Stimulated activated CD8-positive, alpha-beta memory T cell treated with anti-CD3 and anti-CD28 coated beads, Interleukin-4, amount 100 ng/mL, for 48 hours (primary cell): ENCODE measurements at regions not wholly inside any gene's neighbourhood (a gene's known extent, or its start where the extent isn't known, plus 50 kb on each side); places are given as distances from the start of the nearest gene placed in this dataset.
"Not testable (repeated sequence)": the region's sequence is repeated elsewhere in the genome, so short reads cannot be mapped to it uniquely, and the experiment has no call there.

ENCODE experiments used
- DNase-seq: peaks from one replicate; pipeline ENCODE4 v3.0.0-alpha.2; 2020

DNA sequence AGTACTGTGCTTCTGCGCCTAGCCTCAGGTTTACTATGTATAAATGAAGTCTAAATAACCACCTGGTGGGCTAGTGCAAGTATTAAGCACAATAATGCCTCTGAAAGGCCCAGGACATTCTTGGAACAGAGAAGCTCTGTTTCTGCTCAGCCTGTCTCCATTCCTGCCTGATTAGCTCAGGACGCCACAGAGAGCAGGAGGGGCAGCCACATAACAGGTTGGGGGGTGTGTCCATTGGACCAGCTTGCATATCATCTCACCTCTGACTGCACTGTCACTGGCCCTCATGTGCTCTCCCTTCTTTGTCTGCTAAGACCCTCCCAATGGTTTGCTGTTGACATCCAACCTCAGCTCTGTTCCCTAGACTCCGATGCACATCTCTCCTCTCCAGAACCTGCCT is 52.8 kb upstream of the IKZF1 start:
- DNase-seq = no peak

- no peak for DNase-seq
These were observed 58.0 kb upstream of the IKZF1 start for GRCh38 chr7:50246551-50246950.

- DNase-seq = not testable (repeated sequence)
These were observed 62.4 kb upstream of the IKZF1 start for GRCh38 chr7:50242111-50242510.

- not testable (repeated sequence) for DNase-seq
These were observed 63.8 kb upstream of the IKZF1 start for GRCh38 chr7:50240699-50241098.

GRCh38 chr7:50229964-50230363 is 74.6 kb upstream of the IKZF1 start:
- DNase-seq = no peak

DNA sequence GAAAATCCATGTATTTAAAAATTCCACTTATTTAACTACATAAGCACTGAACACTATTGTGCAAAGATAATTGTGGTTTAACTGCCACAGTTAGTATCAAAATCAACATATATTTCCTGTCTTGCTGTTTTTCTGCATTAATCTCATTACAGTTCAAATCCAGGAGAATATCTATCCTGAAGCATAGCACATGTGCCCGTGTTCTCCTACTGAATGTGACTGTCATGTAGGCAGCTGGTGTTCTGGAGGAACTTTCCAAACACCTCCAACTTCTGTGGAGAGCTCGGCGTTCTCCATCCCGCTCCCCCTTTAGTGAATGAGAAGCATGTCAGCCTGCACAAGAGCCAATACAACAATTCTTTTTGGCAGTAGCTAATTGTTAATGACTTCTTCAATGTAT is 76.4 kb upstream of the IKZF1 start:
- DNase-seq = no peak

DNA sequence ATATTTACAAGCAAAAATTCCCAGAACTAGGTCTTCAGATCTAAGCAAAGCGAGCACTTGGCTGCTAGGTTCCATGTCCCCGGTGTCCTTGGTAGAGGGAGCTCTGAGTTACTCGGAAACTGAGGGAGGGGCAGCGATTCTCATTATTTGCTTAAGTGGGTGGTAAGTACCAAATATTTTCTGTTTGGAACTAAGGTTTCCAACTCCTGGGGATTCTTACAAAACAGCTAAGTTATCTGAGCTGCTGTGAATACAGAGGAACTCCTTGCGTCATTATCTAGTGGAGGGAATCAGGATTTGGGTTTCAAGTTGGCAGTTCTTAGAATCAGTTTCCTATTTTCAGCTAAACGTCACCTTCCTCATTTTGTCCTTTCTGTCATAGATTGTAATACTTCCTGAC is 76.8 kb upstream of the IKZF1 start:
- DNase-seq = no peak

DNA sequence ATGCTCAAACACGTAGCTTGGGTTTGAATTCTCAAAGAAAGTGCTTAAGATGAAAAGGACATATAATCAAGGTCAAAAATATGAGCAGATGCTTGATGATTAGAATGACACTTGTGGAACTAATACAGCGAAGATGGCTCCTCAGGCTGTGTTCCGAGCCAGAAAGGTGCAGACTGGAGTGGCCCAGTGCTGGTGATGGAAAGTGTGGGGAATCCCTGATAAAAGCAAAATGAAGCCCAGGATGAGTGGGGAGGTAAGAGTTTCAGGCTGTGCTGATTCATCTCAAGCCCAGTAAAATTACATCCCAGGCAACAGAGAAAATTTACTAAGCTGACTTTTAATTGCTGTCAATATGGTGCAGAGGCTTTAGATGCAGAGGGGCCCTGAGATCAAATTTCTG is 77.8 kb upstream of the IKZF1 start:
- no peak for DNase-seq

DNA sequence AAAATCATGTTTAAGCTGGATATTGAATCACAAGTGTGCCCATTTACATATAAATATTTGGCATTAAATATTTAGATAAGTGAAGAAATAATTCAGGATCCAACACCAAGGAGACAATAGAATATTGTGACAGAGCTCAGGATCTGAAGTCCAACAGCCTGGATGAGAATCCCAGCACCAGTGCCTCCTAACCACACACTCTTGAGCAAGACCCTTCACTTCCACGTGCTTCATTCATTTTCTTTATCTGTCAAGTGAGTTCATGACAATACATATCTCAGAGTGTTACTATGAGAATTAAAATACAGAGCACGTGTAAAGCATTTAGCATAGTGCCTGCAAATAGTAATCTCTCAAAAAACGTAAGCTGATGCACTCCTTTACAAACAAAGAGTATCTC is 78.4 kb upstream of the IKZF1 start:
- no peak for DNase-seq

DNA sequence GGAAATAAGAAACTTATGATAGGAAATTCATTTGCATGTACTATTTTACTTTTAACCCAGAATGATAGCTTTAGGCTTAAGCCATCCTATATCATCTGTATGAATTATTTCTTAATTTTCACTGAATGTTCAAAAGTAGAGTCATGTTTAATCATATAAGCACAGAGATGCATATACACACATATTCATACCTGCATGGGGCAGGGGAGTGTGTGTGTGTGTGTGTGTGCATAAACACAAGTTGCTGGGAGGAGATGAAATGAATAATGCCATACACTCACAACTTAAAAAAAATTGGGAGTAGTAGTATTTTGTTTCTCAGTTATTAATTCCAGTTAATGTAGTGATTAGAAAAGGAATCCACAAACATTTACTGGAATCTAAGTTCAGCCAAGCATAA is 83.1 kb upstream of the IKZF1 start:
- no peak for DNase-seq

- no peak for DNase-seq
These were observed 83.5 kb upstream of the IKZF1 start for GRCh38 chr7:50221028-50221427.

GRCh38 chr7:50220273-50220672 is 84.2 kb upstream of the IKZF1 start:
- DNase-seq = no peak

GRCh38 chr7:50217821-50218281 is 86.7 kb upstream of the IKZF1 start:
- no peak for DNase-seq

DNA sequence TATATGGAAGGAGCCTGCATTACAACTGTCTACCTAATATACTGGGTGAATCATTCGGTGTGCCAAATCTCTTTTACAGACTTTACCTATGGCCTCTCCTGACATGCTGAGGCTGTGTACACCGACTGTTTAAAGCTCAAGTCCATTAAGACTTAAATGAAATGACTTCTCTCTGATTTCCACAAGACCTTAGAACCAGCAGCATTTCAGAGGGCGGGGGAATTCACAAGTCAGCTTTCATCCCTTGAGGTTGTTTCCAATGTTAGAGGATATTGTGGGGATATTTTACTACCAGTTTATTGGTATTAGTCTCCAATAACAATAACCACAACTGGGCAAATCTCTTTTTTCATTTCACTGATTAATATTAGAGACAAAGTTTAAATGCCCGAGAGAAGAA is 87.1 kb upstream of the IKZF1 start:
- DNase-seq = no peak

DNA sequence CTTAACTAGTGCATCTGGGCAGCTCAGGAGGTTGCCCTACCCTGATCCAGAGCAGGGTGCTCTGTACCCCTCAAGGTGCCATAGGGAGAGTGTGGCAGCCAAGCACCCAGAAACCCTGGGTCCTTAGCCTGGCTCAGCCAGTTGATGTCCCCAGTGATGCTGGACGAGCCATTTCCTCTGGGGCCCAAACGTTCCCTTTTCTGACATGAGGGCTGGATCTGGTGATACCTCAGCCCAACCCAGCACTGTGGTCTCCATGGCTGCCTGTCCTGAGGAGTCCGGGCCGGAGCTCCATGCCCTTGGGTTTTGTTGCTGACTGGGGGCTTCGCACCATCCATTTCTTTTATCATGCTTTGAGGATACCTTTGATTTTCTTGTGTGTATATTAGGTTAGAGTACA is 87.9 kb upstream of the IKZF1 start:
- DNase-seq = no peak

GRCh38 chr7:50214771-50215170 is 89.7 kb upstream of the IKZF1 start:
- no peak for DNase-seq

DNA sequence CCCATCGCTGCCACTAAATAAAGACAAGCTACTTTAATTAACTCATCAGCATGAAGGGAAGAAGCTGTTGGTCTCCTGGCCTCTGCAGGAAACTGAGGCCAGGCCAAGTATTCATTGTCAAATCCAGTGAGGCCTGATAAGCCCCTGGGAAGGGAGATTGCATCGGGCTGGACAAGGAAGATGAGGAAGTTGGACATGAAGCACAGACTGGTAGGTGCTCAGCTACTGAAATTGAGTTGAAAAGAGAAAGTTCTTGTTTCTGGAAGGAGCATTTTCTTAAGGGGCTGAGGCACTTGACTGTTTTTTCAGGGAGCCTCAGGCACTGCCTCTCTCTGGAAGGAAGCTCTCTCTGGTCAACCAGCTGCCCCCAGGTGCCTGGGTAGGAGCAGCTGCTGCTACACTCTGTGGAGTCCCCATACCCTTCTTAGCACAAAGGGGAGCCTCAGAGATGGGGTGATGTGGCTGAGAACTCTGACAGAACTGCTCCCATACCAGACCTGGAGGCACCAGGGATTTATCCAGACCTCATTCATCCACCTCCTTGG is 90.3 kb upstream of the IKZF1 start:
- DNase-seq = no peak

DNA sequence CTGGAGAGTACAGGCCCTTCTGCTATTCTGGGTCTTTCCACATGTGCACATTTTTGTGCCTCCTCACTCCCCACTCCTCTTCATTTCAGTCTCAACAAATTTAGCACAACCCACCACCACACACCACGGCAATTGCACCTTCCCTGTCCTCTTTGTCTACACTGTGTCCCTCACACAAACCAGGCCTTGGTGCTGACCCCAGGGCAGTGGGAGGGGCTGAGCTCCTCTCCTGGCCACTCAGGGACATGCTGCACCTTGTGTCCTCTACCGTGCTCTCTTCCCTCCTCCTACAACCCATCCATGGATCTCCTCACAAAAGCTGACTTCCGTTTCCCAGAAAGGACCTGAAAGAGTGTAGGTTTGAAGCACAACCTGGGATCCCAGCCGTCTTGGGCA is 90.9 kb upstream of the IKZF1 start:
- DNase-seq = no peak

DNA sequence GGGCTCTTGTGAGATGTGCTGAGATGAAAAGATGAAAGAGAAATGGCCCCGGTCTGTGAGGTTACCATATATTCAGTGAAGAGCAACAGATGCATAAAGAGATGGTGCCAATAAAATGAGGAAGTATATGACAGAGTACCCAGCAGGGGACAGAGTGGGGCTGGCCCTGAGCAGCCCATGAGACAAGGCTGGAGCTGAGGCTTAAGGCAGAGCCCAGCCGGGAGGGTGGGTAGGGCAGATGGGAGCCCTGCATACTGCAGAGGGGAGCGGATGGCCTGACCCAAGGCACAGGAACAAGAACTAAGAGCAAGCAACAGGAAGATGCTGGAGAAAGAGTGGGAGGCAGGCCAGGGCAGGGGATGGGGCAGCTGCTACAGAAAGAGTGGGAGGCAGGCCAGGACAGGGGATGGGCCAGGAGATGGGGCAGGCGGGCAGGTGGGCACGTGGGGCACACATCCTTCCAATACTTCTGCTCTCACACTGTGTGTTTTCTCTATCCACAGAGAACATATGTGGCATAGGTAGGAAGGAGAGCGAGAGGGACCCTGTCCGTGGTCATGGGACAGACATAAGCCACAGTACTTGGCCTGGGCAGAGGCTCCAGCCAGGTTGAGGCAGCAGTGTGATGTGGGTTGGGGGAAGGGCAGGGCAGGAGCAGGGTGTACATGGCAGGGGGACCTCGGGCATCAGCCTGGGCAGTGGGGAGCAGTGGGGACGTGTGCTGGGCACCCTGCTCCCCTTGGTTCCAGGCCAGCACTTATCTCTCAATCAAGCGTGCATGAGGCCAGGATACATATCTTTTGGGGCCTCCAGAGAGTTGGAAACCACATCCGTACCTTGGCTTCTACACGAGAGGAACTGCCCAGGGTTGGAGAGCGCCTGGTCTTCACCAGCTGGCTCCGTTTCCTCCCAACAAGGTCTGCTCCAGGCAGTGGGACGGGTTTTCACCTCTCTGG is 91.6 kb upstream of the IKZF1 start:
- no peak for DNase-seq

DNA sequence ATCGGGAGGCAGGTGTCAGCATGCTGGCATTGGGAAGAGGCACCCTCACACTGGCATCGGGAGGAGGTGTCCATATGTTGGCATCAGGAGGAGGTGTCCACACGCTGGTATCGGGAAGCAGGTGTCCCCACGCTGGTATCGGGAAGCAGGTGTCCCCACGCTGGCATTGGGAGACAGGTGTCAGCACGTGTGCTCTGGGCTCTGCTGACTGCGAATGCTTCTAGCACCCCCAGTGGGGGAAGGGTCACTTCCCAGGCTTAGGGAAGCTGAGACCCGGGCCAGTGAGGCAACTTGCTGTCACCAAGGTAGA is 92.5 kb upstream of the IKZF1 start:
- DNase-seq = no peak

DNA sequence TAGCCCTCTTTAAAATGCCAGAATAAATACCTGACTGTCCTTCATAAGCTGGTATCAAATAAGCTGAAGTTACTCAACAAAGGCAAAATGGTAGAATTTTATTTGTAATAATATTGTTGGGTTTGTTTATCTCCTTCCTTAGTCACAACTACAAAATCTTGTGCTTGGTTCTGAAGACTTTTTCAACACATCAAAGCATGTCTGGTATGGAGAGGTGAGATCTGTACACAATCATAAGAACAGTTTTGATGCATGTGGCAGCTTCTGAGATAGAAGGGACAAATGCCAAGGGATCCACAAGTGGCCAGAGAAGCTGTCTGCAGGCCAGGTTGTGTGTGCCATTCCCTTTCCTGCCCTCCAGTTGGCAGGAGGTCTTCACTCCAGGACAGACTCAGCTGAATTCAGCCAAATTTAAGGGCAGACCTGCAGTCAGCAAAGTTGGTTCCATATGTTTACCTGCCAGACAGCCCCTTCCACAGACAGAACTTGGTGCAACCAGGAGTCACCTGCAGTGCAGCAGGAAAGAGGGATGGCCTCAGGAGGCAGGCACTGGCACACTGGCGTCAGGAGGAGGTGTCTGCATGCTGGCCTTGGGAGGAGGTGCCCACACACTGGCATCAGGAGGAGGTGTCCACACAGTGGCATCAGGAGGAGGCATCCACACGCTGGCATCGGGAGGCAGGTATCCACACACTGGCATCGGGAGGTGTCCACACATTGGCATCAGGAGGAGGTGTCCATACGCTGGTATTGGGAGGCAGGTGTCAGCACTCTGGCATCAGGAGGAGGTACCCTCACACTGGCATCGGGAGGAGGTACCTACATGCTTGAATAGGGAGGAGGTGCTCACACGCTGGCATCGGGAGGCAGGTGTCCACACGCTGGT is 93.1 kb upstream of the IKZF1 start:
- DNase-seq = no peak

DNA sequence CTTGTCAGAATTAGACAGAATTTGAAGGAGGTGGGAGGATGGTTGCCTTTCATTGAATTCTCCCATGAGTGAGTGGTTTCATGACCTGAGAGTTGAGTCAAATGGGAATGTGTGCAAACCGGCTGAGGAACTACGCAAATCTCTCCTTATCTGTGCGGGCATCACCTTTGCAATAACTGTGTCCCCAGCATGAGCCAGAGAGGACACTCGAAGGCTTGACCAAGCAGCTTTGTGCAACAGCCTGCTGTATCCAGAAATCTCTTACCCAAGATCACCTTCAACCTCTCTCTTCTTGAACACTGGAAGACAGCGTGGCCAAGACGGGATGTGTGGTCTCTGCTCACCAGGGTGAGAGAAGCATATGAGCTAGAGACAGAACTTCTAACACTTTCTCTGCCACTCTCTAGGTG is 93.8 kb upstream of the IKZF1 start:
- DNase-seq = peak; percentile 63

DNA sequence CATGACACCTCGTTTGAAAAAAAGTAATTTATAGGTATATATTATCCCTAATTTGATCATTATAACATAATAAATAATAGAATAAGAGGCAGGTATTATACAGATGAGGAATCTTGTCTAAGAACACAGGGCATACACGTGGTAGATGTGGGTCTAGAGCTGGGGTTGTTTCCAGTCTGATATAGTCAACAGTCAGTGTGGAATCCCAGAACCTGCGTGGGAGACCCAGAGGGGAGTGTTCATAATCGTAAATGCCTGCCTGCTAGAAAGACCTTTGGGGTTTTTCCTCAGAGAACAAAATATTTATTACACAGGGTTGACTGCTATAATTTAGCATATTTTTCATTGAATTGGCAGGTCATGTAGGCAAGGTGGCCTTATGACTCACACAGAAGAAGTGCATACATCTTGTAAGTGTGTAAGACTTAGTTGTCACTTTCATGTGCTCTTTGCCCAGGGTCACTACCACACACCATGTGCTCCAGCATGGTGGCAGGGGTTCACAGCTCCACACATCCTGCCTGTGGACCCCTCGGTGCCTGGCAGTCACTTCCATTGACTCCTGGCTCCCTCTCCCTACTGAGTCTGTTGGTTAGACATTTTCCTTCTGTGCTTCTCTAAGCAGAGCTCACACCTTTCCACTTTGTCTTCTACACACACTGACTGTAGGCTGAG is 94.9 kb upstream of the IKZF1 start:
- DNase-seq = peak; percentile 62
